Prostate gland (tissue), 2 donors: ENCODE measurements at regions not wholly inside any gene's neighbourhood (a gene's known extent, or its start where the extent isn't known, plus 50 kb on each side); places are given as distances from the start of the nearest gene placed in this dataset.

Experiments
- DNase-seq: peaks from one replicate; pipeline ENCODE4 v3.0.0-alpha.2; 2019; ENCODE audit warnings: low spot score
- H3K27ac ChIP-seq, 2 donors: fragments of 200-600 bp; sonication (generic); 2 replicates each; pipeline ENCODE4 v1.5.1; 2017 to 2019
- H3K27me3 ChIP-seq: fragments of 200-600 bp; sonication (generic); replicated peaks from 2 replicates; pipeline ENCODE4 v1.5.1; 2019; ENCODE audit not compliant: insufficient read depth
- H3K36me3 ChIP-seq, 2 donors: fragments of 200-600 bp; sonication (generic); 1 replicate in 1 of 2; 2 replicates in 1 of 2; pipeline versions ENCODE4 v1.5.1 to v1.8.1; 2017 to 2019
- H3K4me1 ChIP-seq: fragments of 200-600 bp; sonication (generic); replicated peaks from 2 replicates; pipeline ENCODE4 v1.5.1; 2019
- H3K4me3 ChIP-seq, 2 donors: fragments of 200-600 bp; sonication (generic); 2 replicates each; pipeline ENCODE4 v1.5.1; 2017 to 2019
- H3K9me3 ChIP-seq: fragments of 200-600 bp; sonication (generic); 2 replicates; pipeline ENCODE4 v1.5.1; 2017
- CTCF ChIP-seq, 4 experiments: fragments of 200-600 bp in 2 of 4; fragments of 450-650 bp in 2 of 4; sonication (generic) in 2 of 4; IDR thresholded peaks; 1 replicate in 3 of 4; 2 replicates in 1 of 4; pipeline ENCODE4 v1.5.1; 2016 to 2019; ENCODE audit warnings: antibody characterized with exemption in 4 of 4, mild to moderate bottlenecking in 2 of 4, moderate library complexity in 2 of 4
- POLR2A ChIP-seq: fragments of 450-650 bp; IDR thresholded peaks from one replicate; pipeline ENCODE4 v1.6.1; 2016; ENCODE audit warnings: antibody characterized with exemption, mild to moderate bottlenecking
- POLR2AphosphoS5 ChIP-seq: sonication (generic); formaldehyde crosslinking; IDR thresholded peaks from one replicate; pipeline ENCODE4 v1.6.1; 2017; ENCODE audit warnings: antibody characterized with exemption
- WGBS: methylation state at CpG from one replicate; pipeline ENCODE4 v1.1.5; 2018; 5-methylcytosine and 5-hydroxymethylcytosine counted together
- intact Hi-C: fragments of 100-400 bp; cut with DNase I; formaldehyde crosslinking; loops from one replicate; pipeline ENCODE4 v1.14.2; 2022

DNA sequence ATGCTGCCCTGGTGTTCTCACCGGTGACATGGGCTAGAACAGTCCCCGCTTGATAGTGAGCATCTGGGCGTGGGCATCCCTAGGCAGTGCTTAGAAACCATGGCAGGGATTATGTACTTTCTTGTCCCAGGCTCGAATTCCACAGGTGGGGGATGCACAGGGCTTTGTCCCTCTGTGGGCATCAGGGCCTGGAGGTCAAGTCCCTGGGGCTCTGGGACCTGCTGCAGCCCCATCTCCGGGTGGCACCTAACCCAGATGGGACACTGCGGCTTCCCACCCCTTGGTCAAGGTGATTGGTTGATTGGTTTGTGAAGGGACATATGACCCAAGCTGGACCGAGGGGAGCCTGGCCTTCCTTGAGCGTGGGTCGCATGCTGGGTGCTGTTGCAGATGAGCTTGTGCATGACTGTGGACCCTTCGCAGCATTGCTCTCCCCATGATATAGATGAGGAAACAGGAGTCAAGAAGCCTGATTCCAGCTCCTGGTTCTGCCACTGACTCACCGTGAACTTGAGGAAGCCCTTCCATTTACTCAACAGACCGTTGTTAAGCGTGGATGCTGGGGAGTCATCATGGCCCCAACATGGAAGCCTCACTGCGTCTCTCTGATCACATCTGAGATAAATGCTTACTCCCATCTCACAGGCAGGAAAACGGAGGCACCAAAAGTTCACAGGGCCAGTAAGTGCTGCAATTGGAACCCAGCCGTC lies 64.0 kb upstream of the RUNX3 start:
- TF ChIP-seq CTCF (IDR thresholded peaks at IDR 0.05) (no peak), POLR2A (no peak), POLR2AphosphoS5 (no peak)
- Histone ChIP-seq H3K27me3 (no peaks in the 10 kb centered on the region), H3K36me3 (no peaks in the 10 kb centered on the region), H3K27ac (no peak overlapping the region), H3K4me1 (no peaks in the 10 kb centered on the region), H3K9me3 (no peaks in the 10 kb centered on the region), H3K4me3 (no peak overlapping the region)
- intact Hi-C loops = no loop called here
- DNase-seq = no peak
- 88% methylated on average over 16 of the region's 16 CpGs for whole genome bisulfite sequencing

- intact Hi-C loops = no loop called here
- Histone ChIP-seq H3K9me3 (no peaks in the 10 kb centered on the region), H3K27ac (no peak overlapping the region), H3K36me3 (no peaks in the 10 kb centered on the region), H3K4me3 (no peak overlapping the region), H3K27me3 (no peaks in the 10 kb centered on the region), H3K4me1 (no peaks in the 10 kb centered on the region)
- WGBS = 60% methylated on average over 12 of the region's 12 CpGs
- DNase-seq = no peak
- TF ChIP-seq CTCF (IDR thresholded peaks at IDR 0.05) (no peak), POLR2A (no peak), POLR2AphosphoS5 (no peak)
These were observed 62.7 kb upstream of the RUNX3 start for GRCh38 chr1:24992761-24993211.

- no peak overlapping the region for H3K4me3 ChIP-seq
- H3K27me3 ChIP-seq = no peaks in the 10 kb centered on the region
- no peak for TF ChIP-seq POLR2AphosphoS5
- no peak for TF ChIP-seq CTCF (IDR thresholded peaks at IDR 0.05)
- TF ChIP-seq POLR2A = no peak
- H3K36me3 ChIP-seq = no peaks in the 10 kb centered on the region
- H3K9me3 ChIP-seq = no peaks in the 10 kb centered on the region
- 90% methylated on average over 11 of the region's 11 CpGs for WGBS
- H3K4me1 ChIP-seq = no peaks in the 10 kb centered on the region
- DNase-seq = no peak
- intact Hi-C loops = no loop called here
- no peak overlapping the region for H3K27ac ChIP-seq
These were observed 62.2 kb upstream of the RUNX3 start for GRCh38 chr1:24992124-24992760.

GRCh38 chr1:24991697-24992096 lies 61.6 kb upstream of the RUNX3 start:
- Histone ChIP-seq H3K27ac (no peak overlapping the region), H3K4me1 (no peaks in the 10 kb centered on the region), H3K27me3 (no peaks in the 10 kb centered on the region), H3K4me3 (no peak overlapping the region), H3K36me3 (no peaks in the 10 kb centered on the region), H3K9me3 (no peaks in the 10 kb centered on the region)
- no peak for TF ChIP-seq POLR2A
- TF ChIP-seq POLR2AphosphoS5 = no peak
- no peak for TF ChIP-seq CTCF (IDR thresholded peaks at IDR 0.05)
- WGBS = 67% methylated on average over 7 of the region's 7 CpGs
- intact Hi-C loops = no loop called here
- no peak for DNase-seq
